Heart left ventricle (tissue), 13 donors: ENCODE measurements at regions not wholly inside any gene's neighbourhood (a gene's known extent, or its start where the extent isn't known, plus 50 kb on each side); places are given as distances from the start of the nearest gene placed in this dataset.

ENCODE experiments used
- POLR2A ChIP-seq, 2 donors: fragments of 450-650 bp; IDR thresholded peaks; one replicate each; pipeline ENCODE4 v1.6.1; 2017; ENCODE audit warnings: antibody characterized with exemption in 2 of 2, mild to moderate bottlenecking in 2 of 2, moderate library complexity in 2 of 2
- TF ChIP-seq, protein P1 (sequence below), 12 donors: fragments of 200-600 bp; sonication (generic) in 4 of 12; IDR thresholded peaks; one replicate each; pipeline versions ENCODE4 v1.5.0 to v1.8.0; 2018 to 2022; ENCODE audit warnings: antibody characterized with exemption in 12 of 12, mild to moderate bottlenecking in 5 of 12
- donor health status: ischemic (EF 13 %, LVEDD 7.1; RV severe dilation, severe dysfunction).
- donor health status: DM: no; HTN: yes; CAD: no.
- donor health status: DM: no; HTN: no; CAD: no.
- donor health status: ischemic (EF 25% LVEDD 6.9; RV normal size, moderate dysfunction).
- donor health status: ischemic (EF 25% LVEDD 5.7; RV mildly dilated, moderate dysfunction).
- donor health status: ischemic (EF 35%, LVEDD 5.7; RV mildly dilated, moderate dysfunction).
- donor health status: nonischemic (EF 11% LVEDD 7.7; RV severe dilation, severe dysfunction).
- donor health status: DM: yes; HTN: yes; CAD: no.
- donor health status: PGD.
- donor health status: ischemic (EF 29% LVEDD 5.4; RV normal size, mild dysfunction).
- donor health status: nonischemic (EF 23%, LVEDD 6.1; RV moderate dilation, normal function).

GRCh38 chr5:174312641-174313040 lies 267.1 kb downstream of the NSG2 start:
- no peak for TF ChIP-seq POLR2A (IDR thresholded peaks at IDR 0.05)
- TF ChIP-seq, protein P1, sequence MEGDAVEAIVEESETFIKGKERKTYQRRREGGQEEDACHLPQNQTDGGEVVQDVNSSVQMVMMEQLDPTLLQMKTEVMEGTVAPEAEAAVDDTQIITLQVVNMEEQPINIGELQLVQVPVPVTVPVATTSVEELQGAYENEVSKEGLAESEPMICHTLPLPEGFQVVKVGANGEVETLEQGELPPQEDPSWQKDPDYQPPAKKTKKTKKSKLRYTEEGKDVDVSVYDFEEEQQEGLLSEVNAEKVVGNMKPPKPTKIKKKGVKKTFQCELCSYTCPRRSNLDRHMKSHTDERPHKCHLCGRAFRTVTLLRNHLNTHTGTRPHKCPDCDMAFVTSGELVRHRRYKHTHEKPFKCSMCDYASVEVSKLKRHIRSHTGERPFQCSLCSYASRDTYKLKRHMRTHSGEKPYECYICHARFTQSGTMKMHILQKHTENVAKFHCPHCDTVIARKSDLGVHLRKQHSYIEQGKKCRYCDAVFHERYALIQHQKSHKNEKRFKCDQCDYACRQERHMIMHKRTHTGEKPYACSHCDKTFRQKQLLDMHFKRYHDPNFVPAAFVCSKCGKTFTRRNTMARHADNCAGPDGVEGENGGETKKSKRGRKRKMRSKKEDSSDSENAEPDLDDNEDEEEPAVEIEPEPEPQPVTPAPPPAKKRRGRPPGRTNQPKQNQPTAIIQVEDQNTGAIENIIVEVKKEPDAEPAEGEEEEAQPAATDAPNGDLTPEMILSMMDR (IDR thresholded peaks at IDR 0.05) = no peak
